ENCODE measurements at regions not wholly inside any gene's neighbourhood (a gene's known extent, or its start where the extent isn't known, plus 50 kb on each side); places are given as distances from the start of the nearest gene placed in this dataset.

DNA sequence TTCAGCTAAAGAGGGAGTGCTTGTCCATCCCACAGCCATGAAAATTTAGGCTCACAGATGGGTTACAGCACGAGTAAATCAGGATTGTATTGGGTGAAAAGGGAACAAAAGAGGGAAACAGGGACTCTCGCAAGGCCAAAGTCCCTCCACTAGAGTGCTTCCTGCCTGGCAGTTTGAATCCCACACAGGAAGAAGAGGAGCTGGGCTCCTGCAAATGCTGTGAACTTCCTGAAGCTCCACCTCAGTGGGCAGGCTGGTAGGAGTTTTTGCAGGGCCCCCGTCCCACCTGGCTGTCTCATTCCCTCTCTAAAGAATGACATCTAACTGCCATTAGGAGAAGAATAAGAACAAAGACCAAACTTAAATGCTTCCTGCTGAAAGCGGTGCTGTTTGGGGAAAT lies 712.0 kb upstream of the PRMT6 start:
- TF ChIP-seq NR2C2 (IDR thresholded peaks at IDR 0.05; ENCODE audit: borderline replicate concordance, control insufficient read depth, insufficient read length, low read depth) (no peak), POLR2AphosphoS5 (IDR thresholded peaks at IDR 0.05; ENCODE audit: low read length) (no peak), POLR2A (IDR thresholded peaks at IDR 0.05; ENCODE audit: low read depth, low read length) (no peak), SMARCA5 (IDR thresholded peaks at IDR 0.05) (no peak), JUND (IDR thresholded peaks at IDR 0.05; ENCODE audit: low read depth, low read length) (no peak), BHLHE40 (IDR thresholded peaks at IDR 0.05; ENCODE audit: borderline replicate concordance in 1 of 2, low read depth in 2 of 2, low read length in 1 of 2) (no peak), EZH2 (IDR thresholded peaks at IDR 0.05; ENCODE audit: borderline replicate concordance, control insufficient read depth, low read depth, low read length) (no peak)
- TF ChIP-seq, protein P1, sequence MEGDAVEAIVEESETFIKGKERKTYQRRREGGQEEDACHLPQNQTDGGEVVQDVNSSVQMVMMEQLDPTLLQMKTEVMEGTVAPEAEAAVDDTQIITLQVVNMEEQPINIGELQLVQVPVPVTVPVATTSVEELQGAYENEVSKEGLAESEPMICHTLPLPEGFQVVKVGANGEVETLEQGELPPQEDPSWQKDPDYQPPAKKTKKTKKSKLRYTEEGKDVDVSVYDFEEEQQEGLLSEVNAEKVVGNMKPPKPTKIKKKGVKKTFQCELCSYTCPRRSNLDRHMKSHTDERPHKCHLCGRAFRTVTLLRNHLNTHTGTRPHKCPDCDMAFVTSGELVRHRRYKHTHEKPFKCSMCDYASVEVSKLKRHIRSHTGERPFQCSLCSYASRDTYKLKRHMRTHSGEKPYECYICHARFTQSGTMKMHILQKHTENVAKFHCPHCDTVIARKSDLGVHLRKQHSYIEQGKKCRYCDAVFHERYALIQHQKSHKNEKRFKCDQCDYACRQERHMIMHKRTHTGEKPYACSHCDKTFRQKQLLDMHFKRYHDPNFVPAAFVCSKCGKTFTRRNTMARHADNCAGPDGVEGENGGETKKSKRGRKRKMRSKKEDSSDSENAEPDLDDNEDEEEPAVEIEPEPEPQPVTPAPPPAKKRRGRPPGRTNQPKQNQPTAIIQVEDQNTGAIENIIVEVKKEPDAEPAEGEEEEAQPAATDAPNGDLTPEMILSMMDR (IDR thresholded peaks at IDR 0.05 in 2 of 3, conservative IDR thresholded peaks at IDR 0.05 in 1 of 3; ENCODE audit: control insufficient read depth in 2 of 3, extremely low read depth in 1 of 3, insufficient read depth in 1 of 3, low read depth in 3 of 3, low read length in 3 of 3) = no peak

All from GM12878 (cell line).